C4-2B (cell line): ENCODE measurements at regions not wholly inside any gene's neighbourhood (a gene's known extent, or its start where the extent isn't known, plus 50 kb on each side); places are given as distances from the start of the nearest gene placed in this dataset.

Experiments
- H3K27ac ChIP-seq: fragments of 450-650 bp; 2 replicates; pipeline ENCODE4 v1.5.1; 2017
- CTCF ChIP-seq: fragments of 450-650 bp; conservative IDR thresholded peaks from 2 replicates; pipeline ENCODE4 v1.5.1; 2017; ENCODE audit warnings: mild to moderate bottlenecking
- ZFX ChIP-seq: fragments of 450-650 bp; IDR thresholded peaks from 2 replicates; pipeline ENCODE4 v1.6.1; 2017

DNA sequence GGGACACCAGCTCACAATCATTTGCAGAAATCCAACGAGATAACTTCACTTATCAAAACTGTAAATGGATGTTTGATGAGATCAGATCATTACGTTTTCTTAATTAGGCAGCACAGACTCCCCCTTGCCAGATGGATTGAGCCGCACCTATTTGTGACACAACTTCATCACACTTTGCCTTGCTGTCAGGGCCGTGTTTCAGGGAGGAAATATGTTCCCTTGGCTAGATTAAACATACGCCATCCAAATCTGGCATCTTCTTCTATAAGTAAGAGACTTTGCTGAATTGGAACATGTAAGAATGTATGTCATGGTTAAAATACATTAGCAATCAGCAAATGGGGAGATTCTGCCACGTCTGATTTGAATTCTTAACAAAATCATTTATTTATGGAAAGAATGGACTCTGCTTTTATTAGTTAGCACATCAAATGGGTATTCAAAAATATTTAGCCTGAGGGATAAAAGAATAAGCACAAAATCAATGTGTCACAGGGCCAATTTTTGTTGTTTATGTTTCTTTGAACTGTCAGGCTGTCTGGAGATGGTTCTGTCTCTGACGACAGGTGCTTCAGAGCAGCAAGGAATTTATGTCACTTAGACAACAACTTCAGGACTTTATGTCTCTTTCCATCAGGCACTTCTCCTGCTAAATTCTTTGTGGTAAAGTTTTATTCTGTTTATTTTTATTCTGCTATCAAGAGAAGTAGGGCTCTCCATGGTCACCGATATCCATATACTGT, 326.1 kb upstream of the NCAM1 start:
- no peak overlapping the region for H3K27ac ChIP-seq
- no peak for TF ChIP-seq CTCF
- TF ChIP-seq ZFX: no peak

- TF ChIP-seq CTCF: no peak
- TF ChIP-seq ZFX: no peak
Measured at GRCh38 chr11:112637076-112637475, 324.1 kb upstream of the NCAM1 start.

GRCh38 chr11:112637876-112638275, 323.3 kb upstream of the NCAM1 start:
- TF ChIP-seq CTCF (no peak), ZFX (no peak)
- no peak overlapping the region for H3K27ac ChIP-seq

More at GRCh38 chr11:112637076-112637475, 324.1 kb upstream of the NCAM1 start:
- H3K27ac ChIP-seq: no peak overlapping the region

GRCh38 chr11:112639469-112639868, 321.8 kb upstream of the NCAM1 start:
- TF ChIP-seq CTCF (no peak), ZFX (no peak)
- H3K27ac ChIP-seq: no peak overlapping the region

DNA sequence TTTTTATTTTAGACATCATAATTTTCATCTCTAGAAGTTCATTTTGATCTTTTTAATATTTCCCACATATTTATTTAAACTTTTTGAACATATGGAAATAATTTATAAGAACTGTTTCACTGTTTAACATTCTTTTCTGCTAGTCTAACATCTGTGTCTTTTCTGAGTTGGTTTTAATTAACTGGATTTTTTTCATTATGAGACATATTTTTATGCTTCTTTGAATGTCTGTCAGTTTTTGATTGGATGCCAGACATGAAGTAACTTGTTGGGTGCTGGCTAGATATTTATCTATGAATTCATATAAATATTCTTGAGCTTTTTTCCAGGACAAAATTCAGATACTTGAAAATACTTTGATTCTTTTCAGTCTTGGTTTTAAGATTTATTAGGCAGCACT, 317.8 kb upstream of the NCAM1 start:
- no peak for TF ChIP-seq ZFX
- no peak for TF ChIP-seq CTCF
- no peak overlapping the region for H3K27ac ChIP-seq

- TF ChIP-seq ZFX (no peak), CTCF (no peak)
- no peak overlapping the region for H3K27ac ChIP-seq
Measured at GRCh38 chr11:112644410-112645131, 316.6 kb upstream of the NCAM1 start.

DNA sequence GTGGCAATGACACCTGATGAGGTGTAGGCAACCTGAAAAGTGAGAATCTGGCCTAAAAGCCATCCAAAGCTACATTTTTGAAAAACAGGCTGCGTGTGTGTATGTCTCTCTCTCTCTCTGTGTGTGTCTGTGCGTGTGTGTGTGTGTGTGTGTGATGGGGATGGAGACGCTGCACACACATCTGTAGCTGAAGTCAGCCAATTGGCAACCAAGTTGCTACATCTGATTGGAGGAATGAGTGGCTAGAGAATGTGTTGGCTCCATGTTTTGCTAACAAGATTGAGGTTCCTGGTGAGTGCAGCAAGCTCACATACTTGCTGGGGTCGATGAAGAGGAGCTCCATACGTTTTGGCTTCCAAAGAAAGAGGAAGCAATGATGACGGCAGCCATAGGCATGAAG, 311.4 kb upstream of the NCAM1 start:
- TF ChIP-seq CTCF: no peak
- no peak for TF ChIP-seq ZFX
- H3K27ac ChIP-seq: no peak overlapping the region
